A172 (cell line): ENCODE measurements at regions not wholly inside any gene's neighbourhood (a gene's known extent, or its start where the extent isn't known, plus 50 kb on each side); places are given as distances from the start of the nearest gene placed in this dataset.
A peak's percentile ranks its signal among the peaks of the same experiment; 100 is the strongest.
"Not testable (repeated sequence)": the region's sequence is repeated elsewhere in the genome, so short reads cannot be mapped to it uniquely, and the experiment has no call there.

Experiments used
- DNase-seq: peaks from one replicate; pipeline ENCODE4 v3.0.0-alpha.2; 2015; ENCODE audit warnings: low spot score

GRCh38 chr2:57429831-57430230 is 616.8 kb upstream of the VRK2 start:
- no peak for DNase-seq

GRCh38 chr2:57432528-57432927 is 614.1 kb upstream of the VRK2 start:
- DNase-seq: no peak

- no peak for DNase-seq
These were observed 612.2 kb upstream of the VRK2 start for GRCh38 chr2:57434441-57434840.

DNA sequence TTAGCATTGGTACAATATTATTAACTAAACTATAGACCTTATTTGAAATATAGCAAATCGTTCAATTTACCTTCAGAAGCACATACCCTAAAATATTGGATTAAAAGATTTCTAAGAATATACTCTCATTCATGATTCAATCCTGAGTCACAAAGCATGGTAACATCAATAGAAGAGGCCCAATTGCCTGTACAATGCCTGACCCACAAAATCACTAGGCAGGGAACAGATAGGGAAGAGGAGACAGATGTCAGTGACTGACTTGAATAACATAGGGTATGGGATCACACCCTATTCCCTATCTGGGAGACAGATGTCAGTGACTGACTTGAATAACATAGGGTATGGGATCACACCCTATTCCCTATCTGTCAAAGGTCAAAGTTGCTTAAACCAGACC is 611.6 kb upstream of the VRK2 start:
- DNase-seq: no peak

GRCh38 chr2:57437077-57437476 is 609.5 kb upstream of the VRK2 start:
- DNase-seq: no peak

DNA sequence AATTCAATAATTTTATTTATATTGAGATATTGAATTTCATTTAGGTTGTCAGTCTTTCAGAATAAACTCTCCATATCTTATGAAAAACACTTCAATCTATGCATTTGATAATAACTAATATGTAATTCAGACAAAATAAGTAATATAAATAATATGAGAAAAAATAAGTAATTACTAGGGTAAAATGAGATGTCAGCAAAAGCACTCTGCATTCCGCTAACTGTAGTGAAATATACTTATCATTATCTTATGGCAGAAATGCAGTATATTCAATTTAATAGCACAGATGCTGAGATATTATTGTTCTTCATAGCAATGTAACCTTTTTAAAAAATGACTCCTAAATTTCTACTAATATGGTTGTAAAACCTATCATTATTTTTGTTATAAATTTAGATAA is 606.2 kb upstream of the VRK2 start:
- no peak for DNase-seq

DNA sequence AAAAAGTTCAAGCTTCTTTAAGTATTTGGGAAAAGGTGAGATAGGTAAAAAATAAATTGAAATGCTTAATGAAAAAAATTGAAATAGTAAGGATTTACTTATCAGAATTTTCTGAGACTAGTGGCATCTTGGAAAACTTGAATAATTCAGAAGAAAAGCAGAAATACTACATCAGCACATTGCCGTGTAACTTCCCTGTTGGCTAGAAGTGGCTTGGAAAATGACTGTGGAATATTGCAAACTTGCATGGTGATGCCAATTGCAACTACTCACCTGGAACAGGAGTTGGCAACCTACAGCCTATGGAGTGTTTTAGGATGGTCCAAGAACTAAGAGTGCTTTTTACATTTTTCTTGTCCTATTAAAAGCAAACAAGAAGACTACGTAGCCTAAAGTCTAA is 603.5 kb upstream of the VRK2 start:
- DNase-seq: no peak

DNA sequence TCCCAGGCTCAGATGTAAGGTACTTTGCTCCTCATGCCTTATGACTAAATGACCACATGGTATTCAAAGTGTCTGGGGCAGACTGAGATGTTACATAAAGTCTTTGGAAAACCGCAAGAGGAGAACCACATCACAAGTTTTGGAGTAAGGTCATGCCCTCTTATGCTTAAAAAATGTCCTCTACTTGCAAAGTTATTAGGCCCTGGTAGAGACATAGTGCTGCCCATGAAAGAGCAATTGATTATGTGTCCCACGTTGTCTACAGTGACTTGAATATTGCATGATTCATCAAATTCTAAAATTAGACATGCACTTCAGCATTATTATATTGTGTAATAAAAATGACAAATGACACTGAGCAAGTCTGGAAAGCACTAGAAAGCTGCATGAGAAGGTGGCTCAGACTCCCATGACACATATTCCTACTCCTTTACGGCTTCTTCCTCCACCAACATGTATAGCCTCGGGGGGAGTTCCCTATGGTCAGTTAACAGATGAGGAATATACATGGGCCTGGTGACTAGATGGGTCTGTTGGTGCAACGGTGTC is 602.6 kb upstream of the VRK2 start:
- DNase-seq: peak; percentile 88

- DNase-seq: peak; percentile 21
These were observed 601.7 kb upstream of the VRK2 start for GRCh38 chr2:57444752-57445430.

DNA sequence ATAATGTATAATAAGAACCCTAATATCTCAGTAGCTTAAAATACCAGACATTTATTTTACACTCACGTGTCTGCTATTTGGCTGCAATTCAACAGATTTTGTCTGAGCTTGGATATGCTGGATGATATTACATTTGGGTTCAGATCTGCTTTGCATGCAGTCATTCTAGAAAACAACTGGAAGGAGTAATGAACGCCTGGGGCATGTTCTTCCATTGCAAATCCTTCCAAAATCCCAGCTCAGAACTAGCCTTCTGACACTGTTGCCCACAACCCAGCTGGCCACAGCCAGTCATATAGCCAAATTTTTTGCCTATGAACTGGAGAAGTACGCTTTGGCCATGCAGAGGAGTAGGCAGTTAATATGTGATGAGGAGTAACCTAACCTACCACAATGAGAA is 597.8 kb upstream of the VRK2 start:
- no peak for DNase-seq

- peak; percentile 10 for DNase-seq
These were observed 596.4 kb upstream of the VRK2 start for GRCh38 chr2:57450170-57450569.

DNA sequence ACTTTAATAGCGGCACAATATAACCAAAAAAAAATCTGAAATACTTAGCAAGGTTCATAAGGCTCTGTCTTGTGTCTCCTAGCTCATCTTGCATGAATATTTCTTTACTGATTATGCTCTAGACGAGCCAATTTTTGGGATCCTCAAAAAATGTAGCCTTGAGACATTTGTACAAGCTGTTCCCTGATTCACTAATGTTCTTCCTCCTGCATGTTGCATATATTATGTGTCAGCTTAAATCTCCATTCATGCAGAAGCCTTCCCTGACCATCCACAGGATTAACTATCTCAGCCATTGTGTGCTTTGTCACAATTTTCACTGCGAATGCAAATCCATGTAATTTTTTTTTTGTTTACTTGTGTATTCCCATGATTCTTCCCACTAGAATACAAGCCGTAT is 594.0 kb upstream of the VRK2 start:
- no peak for DNase-seq

DNA sequence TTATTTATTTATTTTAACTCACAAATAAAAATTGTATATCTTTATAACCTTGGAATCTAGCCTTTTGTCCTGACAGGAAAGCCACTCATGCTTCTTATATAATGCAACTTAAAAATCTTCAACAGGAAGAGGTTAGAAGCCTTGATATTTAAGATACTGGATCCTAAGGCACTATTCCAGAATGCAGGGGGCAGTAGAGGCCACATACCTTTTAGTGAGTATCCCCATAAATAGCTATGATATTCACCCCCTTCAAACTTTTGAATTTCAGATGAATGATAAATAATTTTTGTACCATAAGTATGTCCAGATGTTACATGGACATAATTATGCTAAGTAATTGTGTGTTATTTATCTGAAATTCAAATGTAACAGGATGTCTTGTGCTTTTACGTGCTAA is 592.7 kb upstream of the VRK2 start:
- no peak for DNase-seq

DNA sequence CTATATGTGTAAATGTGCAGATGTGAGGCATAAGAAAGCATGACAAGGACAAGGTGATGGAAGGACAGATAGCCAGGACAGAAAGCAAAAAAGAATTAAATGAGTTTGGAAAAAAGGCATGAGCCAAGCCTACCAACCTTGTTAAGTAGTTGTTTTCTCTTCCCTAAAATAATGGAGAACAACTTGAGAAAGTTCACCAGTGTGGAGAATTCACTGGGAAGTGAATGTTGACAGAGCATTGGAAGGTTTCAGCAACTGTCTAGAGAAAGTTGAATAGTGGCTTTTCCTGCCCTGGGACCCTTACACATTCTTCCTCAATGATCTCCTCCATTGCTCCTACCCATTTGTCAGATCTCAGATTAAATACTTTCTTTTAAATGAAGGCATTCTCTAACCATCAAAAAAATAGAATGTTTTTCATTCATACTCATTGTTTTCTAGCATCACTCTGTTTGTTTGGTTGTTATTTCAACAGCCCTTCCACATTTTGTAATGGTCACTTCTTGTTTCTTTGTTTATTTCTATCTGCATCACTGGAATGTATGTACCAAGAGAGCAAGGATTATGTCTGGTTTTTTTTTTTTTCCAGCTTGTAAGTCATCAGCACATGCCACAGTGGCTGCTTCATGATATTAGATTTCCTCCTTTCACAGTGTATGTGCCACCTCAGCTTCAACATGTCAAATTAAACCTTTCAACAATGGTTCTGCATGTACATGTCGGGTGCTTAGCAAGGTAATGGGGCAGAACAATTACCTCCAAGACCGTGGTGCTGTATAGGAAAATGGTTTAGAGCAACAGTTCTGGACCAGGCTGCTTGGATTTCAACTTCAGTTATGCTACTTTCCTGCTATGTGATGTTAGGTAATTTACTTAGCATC is 586.0 kb upstream of the VRK2 start:
- DNase-seq: no peak

- DNase-seq: no peak
These were observed 585.0 kb upstream of the VRK2 start for GRCh38 chr2:57461624-57462023.

- no peak for DNase-seq
These were observed 581.5 kb upstream of the VRK2 start for GRCh38 chr2:57465067-57465466.

DNA sequence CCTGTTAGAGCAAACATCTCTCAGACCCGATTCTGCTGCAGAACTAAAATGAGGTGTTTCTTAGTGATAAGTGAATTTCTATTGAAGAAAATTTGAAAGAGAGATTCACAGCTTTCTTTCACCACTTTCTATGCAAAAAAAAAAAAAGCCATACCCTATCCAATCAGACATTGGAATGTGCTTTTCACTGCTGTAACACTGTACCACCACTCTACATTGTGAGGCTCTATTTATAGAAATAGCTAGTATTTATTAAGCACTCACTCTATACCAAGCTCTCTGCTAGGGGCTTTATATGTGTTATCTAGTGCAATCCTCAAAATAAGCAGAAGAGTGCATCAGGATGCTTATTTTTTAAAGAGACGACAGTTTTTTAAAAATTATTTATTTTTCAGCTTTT is 580.6 kb upstream of the VRK2 start:
- DNase-seq: no peak

DNA sequence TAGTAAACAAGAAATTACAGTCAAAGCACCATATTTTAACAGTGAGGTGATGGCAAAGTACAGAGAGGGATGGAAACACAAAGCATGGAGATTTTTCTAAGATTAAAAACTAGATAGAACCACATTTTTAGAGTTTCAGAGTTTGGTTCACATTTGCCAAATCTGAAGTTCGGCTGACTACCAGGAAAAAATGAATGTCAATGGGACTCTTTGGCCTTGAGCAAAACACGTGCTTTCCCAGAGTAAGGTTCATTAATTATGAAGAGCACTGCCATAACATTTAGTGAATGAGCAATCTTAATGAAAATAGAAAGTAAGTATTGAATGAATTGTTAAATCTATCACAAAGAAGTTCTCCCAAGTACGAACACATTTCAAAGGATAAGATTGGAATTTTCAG is 571.2 kb upstream of the VRK2 start:
- no peak for DNase-seq

GRCh38 chr2:57479981-57480380 is 566.6 kb upstream of the VRK2 start:
- no peak for DNase-seq

GRCh38 chr2:57488061-57488460 is 558.5 kb upstream of the VRK2 start:
- no peak for DNase-seq

DNA sequence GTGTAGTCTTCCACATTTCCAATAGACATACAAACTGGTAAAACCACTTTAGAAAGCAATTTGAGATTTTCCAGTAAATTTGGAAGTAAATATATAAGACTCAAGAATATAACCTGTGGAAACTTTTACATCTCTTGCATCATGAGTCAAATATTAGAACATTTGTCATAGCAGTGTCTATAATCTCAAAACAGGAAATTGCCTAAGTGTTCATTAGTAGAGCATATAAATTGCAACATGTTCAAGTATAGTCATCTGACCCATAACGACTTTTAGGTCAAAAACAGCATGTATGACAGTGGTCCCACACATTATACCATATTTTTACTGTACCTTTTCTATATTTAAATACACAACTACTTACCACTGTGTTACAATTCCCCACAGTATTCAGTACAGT is 555.9 kb upstream of the VRK2 start:
- no peak for DNase-seq

GRCh38 chr2:57491213-57491612 is 555.4 kb upstream of the VRK2 start:
- DNase-seq: no peak

- DNase-seq: not testable (repeated sequence)
These were observed 552.6 kb upstream of the VRK2 start for GRCh38 chr2:57493966-57494365.
